SH-SY5Y (cell line): ENCODE measurements at regions not wholly inside any gene's neighbourhood (a gene's known extent, or its start where the extent isn't known, plus 50 kb on each side); places are given as distances from the start of the nearest gene placed in this dataset.

Source experiments
- GATA2 ChIP-seq: IDR thresholded peaks from 2 replicates; pipeline ENCODE4 v1.6.1; 2011; ENCODE audit warnings: mild to moderate bottlenecking, low read depth, low read length
- GATA3 ChIP-seq: IDR thresholded peaks from 2 replicates; pipeline ENCODE4 v1.6.1; 2011; ENCODE audit warnings: low read depth, mild to moderate bottlenecking, low read length, moderate library complexity

GRCh38 chr20:40802886-40803285, 113.8 kb upstream of the MAFB start:
- no peak for TF ChIP-seq GATA2
- no peak for TF ChIP-seq GATA3
